NT2/D1 (cell line): ENCODE measurements at regions not wholly inside any gene's neighbourhood (a gene's known extent, or its start where the extent isn't known, plus 50 kb on each side); places are given as distances from the start of the nearest gene placed in this dataset.

ENCODE experiments used
- SUZ12 ChIP-seq: IDR thresholded peaks from 2 replicates; pipeline ENCODE4 v1.6.1; 2011; ENCODE audit not compliant: insufficient read length, insufficient read depth; ENCODE audit errors: extremely low read depth
- ZNF274 ChIP-seq: IDR thresholded peaks from 2 replicates; pipeline ENCODE4 v1.6.1; 2011; ENCODE audit warnings: mild to moderate bottlenecking, low read depth, low read length

- TF ChIP-seq ZNF274 (no peak), SUZ12 (no peak)
These were observed 110.7 kb downstream of the AASDH start for GRCh38 chr4:56276547-56276946.
